ENCODE measurements at regions not wholly inside any gene's neighbourhood (a gene's known extent, or its start where the extent isn't known, plus 50 kb on each side); places are given as distances from the start of the nearest gene placed in this dataset.
"Not testable (repeated sequence)": the region's sequence is repeated elsewhere in the genome, so short reads cannot be mapped to it uniquely, and the experiment has no call there.

GRCh38 chr6:75031102-75031501, 174.8 kb downstream of the COL12A1 start:
- ATAC-seq, H3K36me3 Mint-ChIP-seq, H3K4me3 Mint-ChIP-seq: not testable (repeated sequence)

GRCh38 chr6:75029333-75029732, 176.5 kb downstream of the COL12A1 start:
- Mint-ChIP-seq H3K27ac (no peak overlapping the region), H3K4me3 (no peak overlapping the region), H3K36me3 (no peaks in the 10 kb centered on the region), H3K4me1 (no peaks in the 10 kb centered on the region), H3K27me3 (no peaks in the 10 kb centered on the region), H3K9me3 (ENCODE audit: low read depth) (no peaks in the 10 kb centered on the region)
- CTCF ChIA-PET, result no interaction called here
- no peak for ATAC-seq
- no peak for DNase-seq

More at GRCh38 chr6:75031102-75031501, 174.8 kb downstream of the COL12A1 start:
- CTCF ChIA-PET; H3K9me3 Mint-ChIP-seq (ENCODE audit: low read depth); H3K27ac Mint-ChIP-seq; H3K27me3 Mint-ChIP-seq; DNase-seq; H3K4me1 Mint-ChIP-seq: not testable (repeated sequence)

GRCh38 chr6:75025371-75025770, 180.5 kb downstream of the COL12A1 start:
- no peaks in the 10 kb centered on the region for H3K9me3 Mint-ChIP-seq (ENCODE audit: low read depth)
- no peak overlapping the region for H3K27ac Mint-ChIP-seq
- no peak overlapping the region for H3K4me3 Mint-ChIP-seq

GRCh38 chr6:75024828-75025227, 181.0 kb downstream of the COL12A1 start:
- H3K27me3 Mint-ChIP-seq, result no peaks in the 10 kb centered on the region
- no peaks in the 10 kb centered on the region for H3K9me3 Mint-ChIP-seq (ENCODE audit: low read depth)
- no peak for DNase-seq
- H3K27ac Mint-ChIP-seq, result no peak overlapping the region
- CTCF ChIA-PET, result no interaction called here
- no peaks in the 10 kb centered on the region for H3K36me3 Mint-ChIP-seq
- ATAC-seq, result no peak
- no peak overlapping the region for H3K4me3 Mint-ChIP-seq
- no peaks in the 10 kb centered on the region for H3K4me1 Mint-ChIP-seq

More at GRCh38 chr6:75025371-75025770, 180.5 kb downstream of the COL12A1 start:
- no peaks in the 10 kb centered on the region for H3K27me3 Mint-ChIP-seq
- DNase-seq, result no peak
- ATAC-seq, result no peak
- CTCF ChIA-PET, result no interaction called here
- no peaks in the 10 kb centered on the region for H3K4me1 Mint-ChIP-seq
- H3K36me3 Mint-ChIP-seq, result no peaks in the 10 kb centered on the region

GRCh38 chr6:75023634-75024033, 182.2 kb downstream of the COL12A1 start:
- H3K9me3 Mint-ChIP-seq (ENCODE audit: low read depth), result no peaks in the 10 kb centered on the region
- DNase-seq, result no peak
- no peak overlapping the region for H3K27ac Mint-ChIP-seq
- H3K4me1 Mint-ChIP-seq, result no peaks in the 10 kb centered on the region
- CTCF ChIA-PET, result no interaction called here
- no peak overlapping the region for H3K4me3 Mint-ChIP-seq
- no peaks in the 10 kb centered on the region for H3K27me3 Mint-ChIP-seq
- no peak for ATAC-seq
- no peaks in the 10 kb centered on the region for H3K36me3 Mint-ChIP-seq

- DNase-seq, result no peak
- H3K9me3 Mint-ChIP-seq (ENCODE audit: low read depth), result no peaks in the 10 kb centered on the region
- no peak overlapping the region for H3K4me3 Mint-ChIP-seq
- CTCF ChIA-PET, result no interaction called here
- H3K27me3 Mint-ChIP-seq, result no peaks in the 10 kb centered on the region
- H3K4me1 Mint-ChIP-seq, result no peaks in the 10 kb centered on the region
- no peaks in the 10 kb centered on the region for H3K36me3 Mint-ChIP-seq
- H3K27ac Mint-ChIP-seq, result no peak overlapping the region
- ATAC-seq, result no peak
Observed at GRCh38 chr6:75020971-75021370, 184.9 kb downstream of the COL12A1 start.

- Mint-ChIP-seq H3K4me1 (no peaks in the 10 kb centered on the region), H3K4me3 (no peak overlapping the region), H3K27ac (no peak overlapping the region), H3K27me3 (no peaks in the 10 kb centered on the region), H3K9me3 (ENCODE audit: low read depth) (no peaks in the 10 kb centered on the region), H3K36me3 (no peaks in the 10 kb centered on the region)
- CTCF ChIA-PET, result no interaction called here
- DNase-seq, result no peak
- ATAC-seq, result no peak
Observed at GRCh38 chr6:75020376-75020775, 185.5 kb downstream of the COL12A1 start.

- no peak for ATAC-seq
- no peak overlapping the region for H3K27ac Mint-ChIP-seq
- H3K4me3 Mint-ChIP-seq, result no peak overlapping the region
- H3K4me1 Mint-ChIP-seq, result no peaks in the 10 kb centered on the region
- no peak for DNase-seq
- no peaks in the 10 kb centered on the region for H3K27me3 Mint-ChIP-seq
- CTCF ChIA-PET, result no interaction called here
- peaks cover 5% of the 10 kb centered on the region for H3K9me3 Mint-ChIP-seq (ENCODE audit: low read depth)
- no peaks in the 10 kb centered on the region for H3K36me3 Mint-ChIP-seq
Observed at GRCh38 chr6:75012018-75012417, 193.8 kb downstream of the COL12A1 start.

GRCh38 chr6:75003984-75004383, 201.9 kb downstream of the COL12A1 start:
- H3K36me3 Mint-ChIP-seq; ATAC-seq; H3K4me1 Mint-ChIP-seq; H3K9me3 Mint-ChIP-seq (ENCODE audit: low read depth); DNase-seq; H3K27ac Mint-ChIP-seq; CTCF ChIA-PET; H3K27me3 Mint-ChIP-seq; H3K4me3 Mint-ChIP-seq: not testable (repeated sequence)

- Mint-ChIP-seq H3K4me1 (no peaks in the 10 kb centered on the region), H3K9me3 (ENCODE audit: low read depth) (no peaks in the 10 kb centered on the region), H3K27ac (no peak overlapping the region), H3K36me3 (no peaks in the 10 kb centered on the region), H3K27me3 (no peaks in the 10 kb centered on the region), H3K4me3 (no peak overlapping the region)
- DNase-seq, result no peak
- ATAC-seq, result no peak
- CTCF ChIA-PET, result no interaction called here
Observed at GRCh38 chr6:74997646-74998045, 208.2 kb downstream of the COL12A1 start.

- Mint-ChIP-seq H3K9me3 (ENCODE audit: low read depth) (no peaks in the 10 kb centered on the region), H3K27ac (no peak overlapping the region), H3K4me1 (no peaks in the 10 kb centered on the region), H3K4me3 (no peak overlapping the region), H3K36me3 (no peaks in the 10 kb centered on the region), H3K27me3 (no peaks in the 10 kb centered on the region)
- ATAC-seq (no peak), DNase-seq (no peak)
- CTCF ChIA-PET, result no interaction called here
Observed at GRCh38 chr6:74993136-74993535, 212.7 kb downstream of the COL12A1 start.

- no peak overlapping the region for H3K4me3 Mint-ChIP-seq
- H3K9me3 Mint-ChIP-seq (ENCODE audit: low read depth), result no peaks in the 10 kb centered on the region
- no peak for DNase-seq
- no peak for ATAC-seq
- H3K27me3 Mint-ChIP-seq, result no peaks in the 10 kb centered on the region
- H3K4me1 Mint-ChIP-seq, result no peaks in the 10 kb centered on the region
- H3K36me3 Mint-ChIP-seq, result no peaks in the 10 kb centered on the region
- H3K27ac Mint-ChIP-seq, result no peak overlapping the region
- CTCF ChIA-PET, result no interaction called here
Observed at GRCh38 chr6:74991573-74992332, 214.1 kb downstream of the COL12A1 start.

GRCh38 chr6:74979065-74979766, 226.6 kb downstream of the COL12A1 start:
- ATAC-seq, result no peak
- H3K9me3 Mint-ChIP-seq (ENCODE audit: low read depth), result peaks cover 2% of the 10 kb centered on the region
- CTCF ChIA-PET, result no interaction called here
- H3K36me3 Mint-ChIP-seq, result no peaks in the 10 kb centered on the region
- no peaks in the 10 kb centered on the region for H3K27me3 Mint-ChIP-seq
- no peak overlapping the region for H3K4me3 Mint-ChIP-seq
- DNase-seq, result no peak
- H3K27ac Mint-ChIP-seq, result no peak overlapping the region
- H3K4me1 Mint-ChIP-seq, result no peaks in the 10 kb centered on the region

- H3K27me3 Mint-ChIP-seq, result no peaks in the 10 kb centered on the region
- CTCF ChIA-PET, result no interaction called here
- no peak overlapping the region for H3K4me3 Mint-ChIP-seq
Observed at GRCh38 chr6:74976701-74977100, 229.2 kb downstream of the COL12A1 start.

More at GRCh38 chr6:74976701-74977100, 229.2 kb downstream of the COL12A1 start:
- Mint-ChIP-seq H3K27ac (no peak overlapping the region), H3K36me3 (no peaks in the 10 kb centered on the region), H3K4me1 (no peaks in the 10 kb centered on the region), H3K9me3 (ENCODE audit: low read depth) (peaks cover 2% of the 10 kb centered on the region)
- DNase-seq (no peak), ATAC-seq (no peak)

Measured in activated CD8-positive, alpha-beta memory T cell treated with anti-CD3 and anti-CD28 coated beads, Interleukin-2, amount 10 ng/mL, durations not matched to agents 7 days and 5 days (primary cell).